NCI-H146 (cell line): ENCODE measurements at regions not wholly inside any gene's neighbourhood (a gene's known extent, or its start where the extent isn't known, plus 50 kb on each side); places are given as distances from the start of the nearest gene placed in this dataset.
A peak's percentile ranks its signal among the peaks of the same experiment; 100 is the strongest.
"Not testable (repeated sequence)": the region's sequence is repeated elsewhere in the genome, so short reads cannot be mapped to it uniquely, and the experiment has no call there.

Experiments used
- DNase-seq: peaks from one replicate; lab custom pipeline; 2025; lab: John Stamatoyannopoulos, UW

- no peak for DNase-seq
These were observed 867.3 kb downstream of the TTLL7 start for GRCh38 chr1:83131692-83131955.

DNA sequence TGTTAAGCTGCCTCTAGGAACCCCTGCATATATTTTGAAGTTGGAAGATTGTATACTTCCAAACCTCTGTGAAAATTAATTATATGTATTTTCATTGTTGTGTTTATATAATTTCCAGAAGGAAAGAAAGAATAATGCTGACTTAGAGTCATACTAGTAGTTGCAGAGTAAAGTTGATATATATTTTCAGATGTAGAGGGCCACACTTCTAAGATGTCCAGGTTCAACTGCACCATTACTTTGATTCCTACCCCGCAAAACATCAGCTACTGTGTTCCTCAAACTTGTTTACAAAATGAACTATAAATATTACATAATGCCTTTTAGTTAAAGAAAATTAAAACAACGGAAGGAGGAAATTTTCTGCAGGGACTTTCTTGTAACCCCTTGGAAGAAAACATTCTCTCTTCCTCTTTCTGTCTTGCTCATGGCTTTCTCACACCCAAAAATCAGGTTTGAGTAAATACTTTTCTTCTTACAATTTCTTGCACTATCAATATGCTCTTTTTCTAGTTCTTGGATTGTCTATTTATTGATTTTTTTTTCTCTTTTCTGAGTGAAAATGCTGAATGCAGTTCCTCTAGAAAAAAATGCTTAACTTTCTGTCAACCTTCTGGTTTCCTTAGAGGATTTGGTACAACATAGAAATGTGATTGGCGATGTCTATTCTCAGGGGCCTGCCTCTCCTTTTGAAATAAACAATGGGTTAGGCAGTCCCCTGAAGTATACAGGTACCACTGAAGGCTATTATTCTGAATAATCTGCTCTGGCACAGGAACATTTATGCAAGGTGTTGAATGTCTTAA is 867.8 kb downstream of the TTLL7 start:
- DNase-seq: no peak

- DNase-seq: no peak
These were observed 869.8 kb downstream of the TTLL7 start for GRCh38 chr1:83129107-83129506.

GRCh38 chr1:83125456-83125855 is 873.5 kb downstream of the TTLL7 start:
- DNase-seq: no peak

- no peak for DNase-seq
These were observed 875.9 kb downstream of the TTLL7 start for GRCh38 chr1:83123019-83123418.

- no peak for DNase-seq
These were observed 880.5 kb downstream of the TTLL7 start for GRCh38 chr1:83118472-83118871.

DNA sequence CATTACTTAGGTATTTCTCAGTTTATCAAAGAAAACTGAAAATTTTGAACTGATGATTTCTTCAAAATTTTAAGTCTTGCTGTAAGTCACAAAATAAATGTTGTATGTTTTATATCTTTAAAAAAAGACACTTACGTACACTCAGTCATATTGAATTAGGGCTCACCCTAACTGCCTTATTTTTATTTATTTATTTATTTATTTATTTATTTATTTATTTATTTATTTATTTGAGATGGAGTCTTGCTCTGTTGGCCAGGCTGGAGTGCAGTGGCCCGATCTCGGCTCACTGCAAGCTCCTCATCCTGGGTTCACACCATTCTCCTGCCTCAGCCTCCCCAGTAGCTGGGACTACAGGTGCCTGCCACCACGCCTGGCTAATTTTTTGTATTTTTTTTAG is 881.9 kb downstream of the TTLL7 start:
- DNase-seq: not testable (repeated sequence)

- no peak for DNase-seq
These were observed 883.1 kb downstream of the TTLL7 start for GRCh38 chr1:83115785-83116184.

DNA sequence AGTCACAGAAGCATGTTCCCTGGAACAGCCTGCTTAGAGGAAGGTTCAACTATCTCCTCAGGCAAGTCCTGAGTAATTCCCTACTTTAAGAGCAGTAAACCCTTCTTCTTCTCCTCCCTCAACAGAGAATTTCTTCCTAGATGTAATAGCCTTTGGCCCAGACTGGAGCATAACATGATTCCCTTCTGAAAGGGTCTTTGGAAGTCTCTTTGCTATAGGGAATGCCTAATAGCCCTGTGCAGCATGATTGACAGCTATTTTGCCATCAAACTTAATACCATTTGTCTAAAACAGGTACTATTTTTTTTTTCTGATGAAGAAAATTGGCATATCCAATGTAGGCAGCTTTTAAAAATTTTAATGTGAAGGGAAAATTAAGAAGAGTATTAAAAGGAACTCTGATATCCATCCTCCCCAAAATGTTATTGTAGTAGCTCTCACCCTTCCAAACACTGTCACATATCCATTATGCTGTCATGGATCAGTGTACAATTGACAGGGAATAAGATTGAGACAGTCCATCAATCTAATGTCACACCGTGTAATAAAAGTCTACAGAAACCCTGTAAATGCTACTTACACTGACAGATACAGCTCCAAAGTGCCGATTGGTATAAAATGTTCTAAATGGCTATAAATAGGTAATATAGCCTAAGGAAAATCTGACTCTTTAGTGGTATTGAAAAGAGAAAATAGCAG is 884.6 kb downstream of the TTLL7 start:
- DNase-seq: no peak

DNA sequence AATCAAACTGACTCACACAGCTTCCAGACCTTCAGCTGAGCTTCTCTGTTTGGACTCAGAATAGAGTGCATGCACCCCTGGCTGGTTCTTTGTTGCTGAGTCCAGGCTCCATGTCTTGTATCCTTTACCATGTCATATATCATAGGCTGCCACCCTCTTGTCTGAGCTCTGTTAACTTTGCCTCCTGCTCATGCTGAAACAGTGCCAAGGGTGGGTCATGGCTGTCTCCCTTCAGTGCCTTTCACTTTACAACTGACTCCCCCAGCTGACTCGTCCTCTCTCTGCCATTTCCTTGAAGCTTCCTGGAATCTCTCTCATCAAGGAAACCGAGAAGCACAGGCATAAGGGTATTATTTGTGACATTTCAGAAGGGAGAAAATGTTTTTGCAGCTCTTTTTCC is 885.3 kb downstream of the TTLL7 start:
- DNase-seq: no peak

DNA sequence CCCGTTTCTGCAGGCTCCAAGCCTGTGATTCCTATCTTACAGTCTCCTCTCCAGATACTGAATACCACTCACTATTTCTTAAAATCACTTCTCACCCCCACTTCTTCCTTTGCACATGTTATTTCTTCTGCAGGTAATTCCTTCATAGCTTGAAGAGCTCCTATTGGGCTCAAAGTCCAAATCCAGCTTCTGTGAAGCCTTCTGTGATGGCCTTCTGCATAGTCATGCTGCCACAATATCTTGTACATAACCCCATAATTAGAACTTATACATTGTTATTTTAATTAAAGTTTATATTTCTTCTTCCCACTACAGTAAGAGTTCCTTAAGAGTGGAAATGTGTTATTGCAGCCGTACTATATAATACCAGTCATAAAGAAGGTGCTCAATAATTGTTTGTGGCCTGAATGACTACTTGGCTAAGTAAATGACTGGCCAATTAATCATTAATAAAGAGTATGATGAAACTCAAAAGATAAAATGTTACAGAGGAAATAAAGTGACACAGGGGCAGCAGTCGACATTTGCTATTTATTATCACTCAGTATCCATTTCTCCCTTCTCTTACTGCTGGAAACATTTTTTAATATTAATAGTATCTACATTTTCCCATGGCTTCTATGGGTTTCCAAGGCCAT is 886.6 kb downstream of the TTLL7 start:
- DNase-seq: no peak

DNA sequence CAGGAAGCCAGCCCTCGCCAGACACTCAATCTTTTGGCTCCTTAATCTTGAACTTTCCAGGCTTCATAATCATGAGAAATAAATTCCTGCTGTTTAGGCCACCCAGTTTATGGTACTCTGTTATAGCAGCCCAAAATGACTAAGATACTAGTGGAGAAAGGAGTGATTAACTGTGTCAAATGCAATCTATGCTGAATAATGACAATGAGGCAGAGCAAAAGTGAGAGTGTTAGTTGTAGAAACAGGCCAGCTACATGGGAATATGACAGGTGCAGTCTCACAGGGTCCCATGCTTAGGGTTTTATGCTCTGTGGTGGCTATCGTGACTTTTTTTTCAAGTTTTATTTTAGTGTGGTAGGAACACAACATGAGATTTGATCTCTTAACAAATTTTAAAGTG is 888.8 kb downstream of the TTLL7 start:
- DNase-seq: no peak

DNA sequence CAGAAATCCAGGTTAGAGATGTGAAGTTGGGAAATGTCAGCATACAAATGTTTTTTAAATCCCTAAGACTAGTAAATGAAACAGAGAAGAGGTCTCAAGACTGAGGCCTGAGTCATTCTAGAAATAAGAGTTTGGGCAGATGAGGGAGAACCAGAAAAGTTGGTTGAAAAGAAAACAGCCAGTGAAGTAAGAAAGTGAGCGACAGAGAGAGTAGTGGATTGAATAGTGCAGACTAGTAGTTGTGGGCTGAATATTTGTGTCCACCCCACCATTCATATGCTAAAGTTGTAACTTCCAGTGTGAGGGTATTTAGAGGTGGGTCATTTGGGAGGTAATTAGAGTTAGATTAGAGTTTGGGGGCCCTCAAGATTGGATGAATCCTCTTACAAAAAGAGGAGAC is 889.2 kb downstream of the TTLL7 start:
- no peak for DNase-seq

DNA sequence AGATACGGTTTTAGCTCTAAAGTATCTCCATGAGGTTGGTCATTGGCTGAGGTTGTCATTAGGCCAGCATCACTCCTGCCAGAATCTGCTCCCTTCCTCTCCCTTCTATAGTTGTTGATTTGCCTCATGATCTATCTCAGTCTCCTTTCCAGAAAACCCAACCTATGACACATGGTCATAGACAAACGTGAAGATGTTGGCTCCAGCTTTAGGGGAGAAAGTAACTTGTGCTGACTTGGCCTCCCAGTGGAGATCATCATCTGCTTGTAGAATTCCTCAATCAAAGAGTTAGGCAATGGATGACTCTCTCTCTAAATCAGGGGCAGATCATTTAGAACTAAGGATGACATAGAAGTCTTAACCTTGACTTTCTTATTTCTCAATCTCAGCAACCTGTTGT is 894.4 kb downstream of the TTLL7 start:
- no peak for DNase-seq

DNA sequence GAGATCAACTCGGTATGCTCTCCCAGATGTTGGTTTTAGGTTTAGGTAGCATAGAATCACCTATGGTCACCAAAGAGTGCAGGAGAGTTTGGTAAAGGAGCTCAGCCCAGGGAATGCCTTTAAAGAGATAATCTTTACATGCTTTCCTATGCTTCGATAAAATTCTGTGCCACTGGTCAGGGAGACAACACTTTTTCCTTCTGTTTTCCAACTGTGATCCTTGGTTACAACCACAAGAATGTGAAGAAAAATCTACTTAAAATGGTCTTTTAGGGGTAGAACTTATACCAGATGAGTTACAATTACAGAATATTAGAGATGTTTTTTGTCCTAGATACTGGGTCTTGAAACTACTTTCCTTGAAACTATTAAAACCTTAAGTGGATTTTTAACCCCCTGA is 895.6 kb downstream of the TTLL7 start:
- no peak for DNase-seq

DNA sequence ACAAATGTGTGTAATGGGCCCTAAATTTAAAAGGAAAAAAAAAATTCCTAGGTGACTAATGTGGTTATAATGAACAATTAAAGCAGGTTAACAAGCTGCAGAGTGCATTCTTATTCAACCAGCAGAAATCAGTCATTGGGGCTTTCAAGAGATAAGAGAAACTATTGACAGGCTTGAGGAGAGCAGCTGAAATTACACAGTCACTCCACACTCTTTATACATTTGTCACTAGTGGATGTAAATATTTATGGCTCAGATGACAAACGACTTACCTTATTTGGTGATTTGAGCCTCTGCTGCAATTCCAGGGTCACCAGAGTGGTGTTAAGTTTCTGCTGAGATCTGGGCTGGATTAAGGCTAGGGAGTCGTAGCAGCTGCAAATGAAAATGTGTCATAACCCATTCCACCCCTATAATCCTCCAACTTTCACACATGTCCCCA is 896.3 kb downstream of the TTLL7 start:
- DNase-seq: peak; percentile 92

GRCh38 chr1:83101406-83101805 is 897.5 kb downstream of the TTLL7 start:
- no peak for DNase-seq

GRCh38 chr1:83100133-83100532 is 898.8 kb downstream of the TTLL7 start:
- no peak for DNase-seq

- no peak for DNase-seq
These were observed 900.1 kb downstream of the TTLL7 start for GRCh38 chr1:83098791-83099190.

DNA sequence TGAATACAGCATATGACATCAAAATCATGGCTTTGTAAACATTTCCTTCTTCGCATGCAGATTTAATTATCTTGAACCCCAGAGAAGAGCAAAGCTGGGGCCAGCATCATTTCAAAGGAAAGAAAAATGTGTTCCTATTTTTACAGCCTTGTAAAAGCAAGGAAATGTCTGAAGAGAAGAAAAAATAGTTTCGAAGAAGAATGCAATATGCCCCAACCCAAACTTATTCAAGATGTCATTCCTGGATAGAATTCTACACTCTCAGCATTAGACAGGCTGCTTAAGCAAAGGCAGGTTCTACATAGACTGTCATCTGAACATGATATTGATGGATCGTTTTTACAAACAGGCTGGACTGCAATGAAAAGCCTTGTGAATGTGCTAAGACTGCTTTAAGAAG is 900.8 kb downstream of the TTLL7 start:
- DNase-seq: no peak

DNA sequence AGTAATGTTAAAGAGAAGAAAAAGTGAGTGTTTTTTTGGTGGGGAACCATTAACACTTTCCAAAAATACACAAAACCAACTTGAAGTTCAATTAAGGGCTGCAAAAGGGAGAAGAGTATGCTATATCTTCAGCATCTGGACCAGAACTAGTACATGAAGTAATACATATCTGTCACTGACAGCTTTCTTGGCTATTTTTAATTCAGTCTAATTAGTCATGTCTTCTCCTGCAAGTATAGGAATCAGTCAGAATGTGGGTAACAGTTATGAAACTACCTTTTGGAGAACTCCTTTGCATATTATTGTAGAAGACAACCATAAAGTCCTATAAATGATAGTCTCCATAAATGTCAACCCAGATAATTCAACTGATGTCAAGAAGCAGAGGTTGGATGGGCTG is 901.2 kb downstream of the TTLL7 start:
- no peak for DNase-seq

DNA sequence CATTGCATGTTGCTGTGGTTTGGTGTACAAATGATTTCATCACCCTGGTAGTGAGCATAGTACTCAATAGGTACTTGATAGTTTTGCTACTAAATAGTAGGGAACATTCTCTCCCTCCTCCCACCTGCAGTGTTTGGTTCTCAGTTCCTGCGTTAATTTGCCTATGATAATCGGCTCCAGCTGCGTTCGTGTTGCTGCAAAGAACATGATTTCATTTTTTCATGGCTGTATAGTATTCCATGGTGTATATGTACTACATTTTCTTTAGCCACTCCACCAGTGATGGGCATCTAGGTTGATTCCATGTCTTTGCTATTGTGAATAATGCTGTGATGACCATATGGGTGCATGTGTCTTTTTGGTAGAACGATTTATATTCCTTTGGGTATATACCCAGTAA is 903.4 kb downstream of the TTLL7 start:
- no peak for DNase-seq

GRCh38 chr1:83090195-83090594 is 908.7 kb downstream of the TTLL7 start:
- no peak for DNase-seq
